Thyroid gland (tissue), 4 donors: ENCODE measurements at regions not wholly inside any gene's neighbourhood (a gene's known extent, or its start where the extent isn't known, plus 50 kb on each side); places are given as distances from the start of the nearest gene placed in this dataset.

ENCODE experiments used
- DNase-seq, 2 donors: peaks; one replicate each; pipeline ENCODE4 v3.0.0-alpha.2; 2019
- H3K27ac ChIP-seq, 3 donors: fragments of 200-600 bp; sonication (generic); 1 replicate in 2 of 3; 2 replicates in 1 of 3; pipeline ENCODE4 v1.5.1; 2016 to 2019; ENCODE audit warnings: mild to moderate bottlenecking in 1 of 3, moderate library complexity in 1 of 3
- H3K27me3 ChIP-seq: fragments of 200-600 bp; sonication (generic); one replicate; pipeline ENCODE4 v1.5.1; 2019
- H3K36me3 ChIP-seq, 2 donors: fragments of 200-600 bp; sonication (generic); one replicate each; pipeline ENCODE4 v1.5.1; 2016 to 2019
- H3K4me1 ChIP-seq, 2 donors: fragments of 200-600 bp; sonication (generic); one replicate each; pipeline ENCODE4 v1.5.1; 2017 to 2019
- H3K4me3 ChIP-seq, 3 donors: fragments of 200-600 bp; sonication (generic); replicated peaks in 1 of 3; 1 replicate in 2 of 3; 2 replicates in 1 of 3; pipeline ENCODE4 v1.5.1; 2016; ENCODE audit warnings: mild to moderate bottlenecking in 1 of 3
- H3K9me3 ChIP-seq: fragments of 200-600 bp; sonication (generic); one replicate; pipeline ENCODE4 v1.5.1; 2017
- POLR2A ChIP-seq, 2 donors: fragments of 450-650 bp; IDR thresholded peaks; one replicate each; pipeline ENCODE4 v1.6.1; 2017; ENCODE audit warnings: antibody characterized with exemption in 2 of 2, mild to moderate bottlenecking in 2 of 2, moderate library complexity in 1 of 2
- WGBS, 2 donors: methylation state at CpG; one replicate each; pipeline ENCODE4 v1.1.5; 2017; 5-methylcytosine and 5-hydroxymethylcytosine counted together
- intact Hi-C: fragments of 100-400 bp; cut with DNase I; formaldehyde crosslinking; loops from one replicate; pipeline ENCODE4 v1.15.1; 2023
- TF ChIP-seq, protein P1 (sequence below), 6 experiments: fragments of 200-600 bp in 3 of 6; fragments of 450-650 bp in 3 of 6; sonication (generic) in 3 of 6; IDR thresholded peaks; one replicate each; pipeline ENCODE4 v1.5.1; 2016 to 2019; ENCODE audit warnings: antibody characterized with exemption in 6 of 6, mild to moderate bottlenecking in 2 of 6, inconsistent platforms in 1 of 6, moderate library complexity in 1 of 6

DNA sequence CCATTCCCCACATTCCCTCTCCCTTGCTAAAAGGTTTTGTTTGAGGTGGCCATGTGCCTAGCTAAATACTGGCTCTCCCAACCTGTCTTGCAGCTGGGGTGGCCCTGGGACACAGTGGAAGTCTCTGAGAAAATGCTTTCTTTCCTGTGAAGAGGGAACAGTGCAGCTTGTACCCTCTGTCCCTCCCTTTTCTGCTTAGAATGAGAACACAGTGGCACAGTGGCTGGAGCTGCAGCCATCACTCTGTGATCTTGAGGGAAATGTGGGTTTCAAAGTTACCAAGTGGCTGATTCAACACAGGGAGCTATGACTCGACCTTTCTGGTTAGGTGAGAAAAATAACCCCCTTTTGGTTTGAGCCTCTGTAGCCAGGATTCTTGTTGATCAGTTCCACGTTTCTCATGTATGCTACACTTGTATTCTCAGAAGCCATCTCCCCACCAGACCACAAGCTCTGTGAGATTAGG is 62.7 kb upstream of the CARD11 start:
- Histone ChIP-seq H3K27me3 (no peaks in the 10 kb centered on the region), H3K4me1 (no peaks in the 10 kb centered on the region), H3K9me3 (no peaks in the 10 kb centered on the region), H3K27ac (no peak overlapping the region), H3K36me3 (no peaks in the 10 kb centered on the region), H3K4me3 (no peak overlapping the region)
- no peak for DNase-seq
- no peak for TF ChIP-seq POLR2A (IDR thresholded peaks at IDR 0.05)
- TF ChIP-seq, protein P1, sequence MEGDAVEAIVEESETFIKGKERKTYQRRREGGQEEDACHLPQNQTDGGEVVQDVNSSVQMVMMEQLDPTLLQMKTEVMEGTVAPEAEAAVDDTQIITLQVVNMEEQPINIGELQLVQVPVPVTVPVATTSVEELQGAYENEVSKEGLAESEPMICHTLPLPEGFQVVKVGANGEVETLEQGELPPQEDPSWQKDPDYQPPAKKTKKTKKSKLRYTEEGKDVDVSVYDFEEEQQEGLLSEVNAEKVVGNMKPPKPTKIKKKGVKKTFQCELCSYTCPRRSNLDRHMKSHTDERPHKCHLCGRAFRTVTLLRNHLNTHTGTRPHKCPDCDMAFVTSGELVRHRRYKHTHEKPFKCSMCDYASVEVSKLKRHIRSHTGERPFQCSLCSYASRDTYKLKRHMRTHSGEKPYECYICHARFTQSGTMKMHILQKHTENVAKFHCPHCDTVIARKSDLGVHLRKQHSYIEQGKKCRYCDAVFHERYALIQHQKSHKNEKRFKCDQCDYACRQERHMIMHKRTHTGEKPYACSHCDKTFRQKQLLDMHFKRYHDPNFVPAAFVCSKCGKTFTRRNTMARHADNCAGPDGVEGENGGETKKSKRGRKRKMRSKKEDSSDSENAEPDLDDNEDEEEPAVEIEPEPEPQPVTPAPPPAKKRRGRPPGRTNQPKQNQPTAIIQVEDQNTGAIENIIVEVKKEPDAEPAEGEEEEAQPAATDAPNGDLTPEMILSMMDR (IDR thresholded peaks at IDR 0.05), result no peak
- WGBS, 2 donors, result 71 to 84% methylated on average over 2 of the region's 2 CpGs
- intact Hi-C loops, result no loop called here

DNA sequence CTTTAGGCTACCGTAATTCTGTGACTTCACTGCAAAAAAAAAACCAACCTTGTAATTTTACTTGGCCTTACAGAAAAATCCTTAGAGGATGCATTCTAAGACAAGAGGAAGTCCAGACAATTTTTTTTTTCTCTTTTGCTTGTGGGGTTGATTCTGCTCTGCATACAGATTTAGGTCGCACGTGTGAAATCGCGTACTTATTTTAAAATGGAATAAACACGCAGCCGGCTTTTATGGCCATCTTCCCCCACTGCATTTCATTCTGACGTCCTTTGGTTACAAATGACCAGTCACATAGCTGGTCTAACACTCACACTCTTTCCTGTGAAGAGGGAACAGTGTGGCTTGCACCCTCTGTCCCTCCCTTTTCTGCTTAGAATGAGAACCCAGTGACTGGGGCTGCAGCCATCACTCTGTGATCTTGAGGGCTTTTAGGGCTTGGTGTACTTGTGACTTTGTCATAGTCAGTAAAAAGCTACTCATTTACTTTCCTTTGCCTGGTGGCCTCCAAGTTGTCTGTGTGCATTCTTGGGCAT is 63.6 kb upstream of the CARD11 start:
- H3K9me3 ChIP-seq, result no peaks in the 10 kb centered on the region
- intact Hi-C loops, result no loop called here

DNA sequence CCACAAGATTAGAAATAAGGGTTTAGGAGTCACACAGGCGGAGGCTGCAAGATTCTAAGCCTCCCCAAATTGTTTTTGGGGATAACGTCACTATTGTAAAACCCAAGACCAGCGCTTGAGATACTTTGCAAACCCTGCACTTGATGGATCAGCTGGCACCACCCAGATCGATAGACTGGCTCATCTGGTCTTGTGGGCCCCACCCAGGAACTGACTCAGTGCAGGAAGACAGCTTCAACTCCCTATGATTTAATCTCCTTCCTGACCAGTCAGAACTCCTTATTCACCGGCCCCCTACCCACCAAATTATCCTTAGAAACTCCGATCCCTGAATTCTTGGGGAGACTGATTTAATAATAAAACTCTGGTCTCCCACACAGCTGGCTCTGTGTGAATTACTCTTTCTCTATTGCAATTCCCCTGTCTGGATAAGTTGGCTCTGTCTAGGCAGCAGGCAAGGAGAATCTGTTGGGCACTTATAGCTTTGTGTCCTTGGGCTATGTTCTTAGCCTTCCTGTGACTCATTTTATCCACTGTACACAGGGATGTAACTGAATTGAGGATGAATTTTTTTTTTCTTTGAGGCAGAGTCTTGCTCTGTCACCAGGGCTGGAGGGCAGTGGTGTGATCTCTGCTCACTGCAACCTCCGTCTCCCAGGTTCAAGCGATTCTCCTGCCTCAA is 64.4 kb upstream of the CARD11 start:
- Histone ChIP-seq H3K27ac (no peak overlapping the region), H3K27me3 (no peaks in the 10 kb centered on the region), H3K4me1 (no peaks in the 10 kb centered on the region), H3K4me3 (no peak overlapping the region), H3K36me3 (no peaks in the 10 kb centered on the region), H3K9me3 (no peaks in the 10 kb centered on the region)
- no peak for TF ChIP-seq POLR2A (IDR thresholded peaks at IDR 0.05)
- TF ChIP-seq, protein P1 (IDR thresholded peaks at IDR 0.05), result no peak
- DNase-seq, result no peak
- intact Hi-C loops, result no loop called here
- 87 to 90% methylated on average over 8 of the region's 8 CpGs for WGBS, 2 donors

More for the DNA sequence above, 63.6 kb upstream of the CARD11 start:
- H3K27ac ChIP-seq, result no peak overlapping the region
- H3K4me1 ChIP-seq, result no peaks in the 10 kb centered on the region
- H3K36me3 ChIP-seq, result no peaks in the 10 kb centered on the region
- no peak for DNase-seq
- WGBS, 2 donors, result 58 to 80% methylated on average over 8 of the region's 8 CpGs
- no peak overlapping the region for H3K4me3 ChIP-seq
- TF ChIP-seq, protein P1 (IDR thresholded peaks at IDR 0.05), result no peak
- TF ChIP-seq POLR2A (IDR thresholded peaks at IDR 0.05), result no peak
- H3K27me3 ChIP-seq, result no peaks in the 10 kb centered on the region

DNA sequence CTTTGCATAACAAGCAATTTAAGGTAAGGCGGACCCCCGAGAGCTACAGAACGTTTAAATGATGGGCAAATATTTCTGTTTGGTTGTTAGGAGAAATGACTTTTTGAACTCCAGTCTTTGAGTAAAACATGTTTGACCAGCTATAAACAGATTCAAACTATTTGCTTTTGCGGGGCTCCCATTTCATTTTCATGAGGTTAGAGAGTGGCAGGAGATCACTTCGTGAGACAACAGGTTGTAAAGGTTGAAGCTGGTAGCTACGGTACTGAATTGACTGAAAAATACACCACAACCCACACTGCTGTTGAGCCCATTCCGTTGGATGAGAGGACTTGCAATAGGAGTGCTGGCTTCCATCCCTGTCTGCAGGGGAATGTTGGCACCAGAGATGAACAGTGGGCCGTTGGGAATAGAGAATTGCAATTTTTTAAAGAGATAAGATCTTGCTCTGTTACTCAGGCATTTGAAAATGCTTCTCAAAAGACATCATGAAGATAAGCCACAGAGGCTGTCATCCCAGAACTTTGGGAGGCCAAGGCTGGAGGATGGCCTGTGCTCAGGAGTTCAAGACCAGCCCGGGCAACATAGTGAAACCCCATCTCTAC is 65.7 kb upstream of the CARD11 start:
- Histone ChIP-seq H3K9me3 (no peaks in the 10 kb centered on the region), H3K4me3 (no peak overlapping the region), H3K27me3 (no peaks in the 10 kb centered on the region), H3K4me1 (no peaks in the 10 kb centered on the region), H3K27ac (no peak overlapping the region), H3K36me3 (no peaks in the 10 kb centered on the region)
- DNase-seq, result no peak
- TF ChIP-seq POLR2A (IDR thresholded peaks at IDR 0.05), result no peak
- TF ChIP-seq, protein P1 (IDR thresholded peaks at IDR 0.05), result no peak
- intact Hi-C loops, result no loop called here
- 72 to 80% methylated on average over 9 of the region's 9 CpGs for WGBS, 2 donors
